Heart right ventricle (tissue), 16 donors: ENCODE measurements at regions not wholly inside any gene's neighbourhood (a gene's known extent, or its start where the extent isn't known, plus 50 kb on each side); places are given as distances from the start of the nearest gene placed in this dataset.
"Not testable (repeated sequence)": the region's sequence is repeated elsewhere in the genome, so short reads cannot be mapped to it uniquely, and the experiment has no call there.

ENCODE experiments used
- ATAC-seq, 8 donors: fragments of 200-7000 bp; cut with Tn5 transposase; one replicate each; pipeline ENCODE4 v1.9.1; 2020; ENCODE audit warnings: mild to moderate bottlenecking in 8 of 8, moderate library complexity in 8 of 8, moderate number of reproducible peaks in 1 of 8
- DNase-seq, 2 donors: peaks; one replicate each; pipeline ENCODE4 v3.0.0-alpha.2; 2020
- H3K27ac ChIP-seq, 10 donors: fragments of 200-600 bp; sonication (generic) in 2 of 10; one replicate each; pipeline versions ENCODE4 v1.5.0 to v1.8.0; 2020 to 2022; ENCODE audit warnings: mild to moderate bottlenecking in 3 of 10
- H3K27me3 ChIP-seq, 7 donors: fragments of 200-600 bp; one replicate each; pipeline ENCODE4 v1.8.0; 2021 to 2022; ENCODE audit warnings: mild to moderate bottlenecking in 2 of 7
- H3K36me3 ChIP-seq, 9 donors: fragments of 200-600 bp; sonication (generic) in 1 of 9; one replicate each; pipeline versions ENCODE4 v1.5.0 to v1.8.0; 2020 to 2022; ENCODE audit warnings: mild to moderate bottlenecking in 2 of 9
- H3K4me1 ChIP-seq, 9 donors: fragments of 200-600 bp; sonication (generic) in 1 of 9; one replicate each; pipeline versions ENCODE4 v1.5.0 to v1.8.0; 2020 to 2022; ENCODE audit warnings: mild to moderate bottlenecking in 4 of 9
- H3K4me3 ChIP-seq, 10 donors: fragments of 200-600 bp; sonication (generic) in 2 of 10; one replicate each; pipeline versions ENCODE4 v1.5.0 to v1.8.0; 2020 to 2022; ENCODE audit warnings: mild to moderate bottlenecking in 7 of 10, moderate library complexity in 2 of 10
- H3K9me3 ChIP-seq, 11 donors: fragments of 200-600 bp in 10 of 11; sonication (generic) in 2 of 11; one replicate each; pipeline versions ENCODE4 v1.5.0 to v1.8.0; 2013 to 2022; ENCODE audit warnings: mild to moderate bottlenecking in 2 of 11, control low read depth in 1 of 11, moderate library complexity in 1 of 11
- WGBS, 2 donors: extraction: QIAGEN DNeasy Blood & Tissue Kit; methylation state at CpG; one replicate each; pipeline ENCODE4 v1.1.7; 2013; ENCODE audit warnings: inconsistent platforms in 1 of 2; 5-methylcytosine and 5-hydroxymethylcytosine counted together
- intact Hi-C, 10 donors: fragments of 100-400 bp; cut with DNase I; formaldehyde crosslinking; loops; one replicate each; pipeline versions ENCODE4 v1.11.1 to v1.14.2; 2022
- TF ChIP-seq, protein P1 (sequence below), 9 donors: fragments of 200-600 bp; sonication (generic) in 2 of 9; IDR thresholded peaks; one replicate each; pipeline versions ENCODE4 v1.5.0 to v1.8.0; 2021 to 2022; ENCODE audit warnings: antibody characterized with exemption in 9 of 9, mild to moderate bottlenecking in 5 of 9, moderate library complexity in 1 of 9
- donor health status: Arrhythmogenic right ventricular cardiomyopathy.
- donor health status: ischemic (EF 13 %, LVEDD 7.1; RV severe dilation, severe dysfunction).
- donor health status: healthy with polysubstance abuse.
- donor health status: DM: no; HTN: yes; CAD: no.
- donor health status: DM: no; HTN: no; CAD: no.
- donor health status: ischemic (EF 25% LVEDD 6.9; RV normal size, moderate dysfunction).
- donor health status: ischemic (EF 25% LVEDD 5.7; RV mildly dilated, moderate dysfunction).
- donor health status: healthy.
- donor health status: DM: yes; HTN: yes; CAD: no.
- donor health status: Ischemic cardiomyopathy.
- donor health status: ischemic (EF 35%, LVEDD 5.7; RV mildly dilated, moderate dysfunction).
- donor health status: nonischemic (EF 11% LVEDD 7.7; RV severe dilation, severe dysfunction).
- donor health status: DM: yes; HTN: yes; CAD: no.
- donor health status: PGD.
- donor health status: ischemic (EF 29% LVEDD 5.4; RV normal size, mild dysfunction).
- donor health status: nonischemic (EF 23%, LVEDD 6.1; RV moderate dilation, normal function).

DNA sequence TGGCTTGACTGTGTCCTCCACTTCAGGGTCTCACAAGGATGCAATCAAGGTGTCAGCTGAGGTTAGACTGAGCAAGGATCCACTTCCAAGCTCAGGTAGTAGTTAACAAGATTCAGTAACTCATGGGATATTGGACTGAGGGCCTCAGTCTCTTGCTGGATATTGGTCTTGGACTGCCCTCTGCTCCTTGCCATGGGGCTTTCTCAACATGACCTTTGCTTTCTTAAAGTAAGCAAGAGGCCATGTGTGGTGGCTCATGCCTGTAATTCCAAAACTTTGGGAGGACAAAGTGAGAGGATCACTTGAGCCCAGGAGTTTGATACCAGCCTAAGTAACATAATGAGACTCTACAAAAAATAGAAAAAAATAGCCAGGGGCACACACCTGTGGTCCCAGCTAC, 231.3 kb upstream of the AMIGO2 start:
- H3K36me3 ChIP-seq = no peaks in the 10 kb centered on the region
- TF ChIP-seq, protein P1, sequence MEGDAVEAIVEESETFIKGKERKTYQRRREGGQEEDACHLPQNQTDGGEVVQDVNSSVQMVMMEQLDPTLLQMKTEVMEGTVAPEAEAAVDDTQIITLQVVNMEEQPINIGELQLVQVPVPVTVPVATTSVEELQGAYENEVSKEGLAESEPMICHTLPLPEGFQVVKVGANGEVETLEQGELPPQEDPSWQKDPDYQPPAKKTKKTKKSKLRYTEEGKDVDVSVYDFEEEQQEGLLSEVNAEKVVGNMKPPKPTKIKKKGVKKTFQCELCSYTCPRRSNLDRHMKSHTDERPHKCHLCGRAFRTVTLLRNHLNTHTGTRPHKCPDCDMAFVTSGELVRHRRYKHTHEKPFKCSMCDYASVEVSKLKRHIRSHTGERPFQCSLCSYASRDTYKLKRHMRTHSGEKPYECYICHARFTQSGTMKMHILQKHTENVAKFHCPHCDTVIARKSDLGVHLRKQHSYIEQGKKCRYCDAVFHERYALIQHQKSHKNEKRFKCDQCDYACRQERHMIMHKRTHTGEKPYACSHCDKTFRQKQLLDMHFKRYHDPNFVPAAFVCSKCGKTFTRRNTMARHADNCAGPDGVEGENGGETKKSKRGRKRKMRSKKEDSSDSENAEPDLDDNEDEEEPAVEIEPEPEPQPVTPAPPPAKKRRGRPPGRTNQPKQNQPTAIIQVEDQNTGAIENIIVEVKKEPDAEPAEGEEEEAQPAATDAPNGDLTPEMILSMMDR (IDR thresholded peaks at IDR 0.05) = no peak
- H3K9me3 ChIP-seq = peaks cover 0 to 16% (median 0%) of the 10 kb centered on the region in 11 donors
- no peak overlapping the region for H3K27ac ChIP-seq
- no peaks in the 10 kb centered on the region for H3K27me3 ChIP-seq
- DNase-seq (no peak), ATAC-seq (no peak)
- H3K4me1 ChIP-seq = peaks cover 0 to 24% (median under 1%) of the 10 kb centered on the region in 9 donors
- H3K4me3 ChIP-seq = no peak overlapping the region
- intact Hi-C loops = loop anchor here in 1 of 10 donors (10.0 kb wide), 1 partner anchor 226 kb away; no protein-coding TSS in a partner anchor

DNA sequence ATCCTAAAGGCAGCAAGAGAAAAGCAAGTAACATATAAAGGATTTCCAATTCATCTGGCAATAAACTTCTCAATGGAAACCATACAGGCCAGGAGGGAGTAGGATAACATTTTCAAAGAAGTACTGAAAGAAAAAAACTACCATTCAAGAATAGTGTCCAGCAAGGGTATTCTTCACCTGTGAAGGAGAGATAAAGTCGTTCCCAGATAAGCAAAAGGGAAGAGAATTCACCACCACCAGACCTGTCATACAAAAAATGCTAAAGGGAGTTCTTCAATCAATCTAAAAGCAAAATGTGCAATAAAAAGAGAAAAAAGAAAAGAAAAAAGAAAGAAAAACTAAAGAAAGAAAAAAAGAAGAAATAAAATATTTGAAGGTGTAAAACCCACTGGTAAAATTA, 228.9 kb upstream of the AMIGO2 start:
- H3K4me3 ChIP-seq = no peak overlapping the region
- H3K9me3 ChIP-seq = peaks cover 0 to 16% (median 0%) of the 10 kb centered on the region in 11 donors
- WGBS, 2 donors = 51 to 67% methylated on average over 1 of the region's 1 CpG
- no peaks in the 10 kb centered on the region for H3K36me3 ChIP-seq
- ATAC-seq (no peak), DNase-seq (no peak)
- H3K4me1 ChIP-seq = peaks cover 0 to 16% (median 0%) of the 10 kb centered on the region in 9 donors
- TF ChIP-seq, protein P1 (IDR thresholded peaks at IDR 0.05) = no peak
- no peak overlapping the region for H3K27ac ChIP-seq
- no peaks in the 10 kb centered on the region for H3K27me3 ChIP-seq
- intact Hi-C loops = loop anchor here in 7 of 10 donors (5.0 to 10.0 kb wide), 4 partner anchors 224 to 276 kb away; no protein-coding TSS in a partner anchor

- 54 to 57% methylated on average over 7 of the region's 7 CpGs for WGBS, 2 donors
- TF ChIP-seq, protein P1 (IDR thresholded peaks at IDR 0.05) = peak in 7 of 9 donors; percentile 42 to 66 (median 53)
- no peaks in the 10 kb centered on the region for H3K36me3 ChIP-seq
- peak; percentile 47 to 90 (median 75) for ATAC-seq
- peak overlapping the region in 1 of 10 donors; percentile 16 for H3K27ac ChIP-seq
- peaks cover 0 to 12% (median 0%) of the 10 kb centered on the region in 9 donors for H3K4me1 ChIP-seq
- intact Hi-C loops = loop anchor here in 9 of 10 donors (1.0 to 10.0 kb wide), 7 partner anchors 223 to 276 kb away; partner anchors contain the start of genes AMIGO2 (in 1 of the 9) and PCED1B (in 1 of the 9)
- peak overlapping the region in 2 of 10 donors; percentile 2 to 31 for H3K4me3 ChIP-seq
- DNase-seq = no peak
- H3K27me3 ChIP-seq = no peaks in the 10 kb centered on the region
- H3K9me3 ChIP-seq = peaks cover 0 to 16% (median 0%) of the 10 kb centered on the region in 11 donors
These were observed 228.1 kb upstream of the AMIGO2 start for GRCh38 chr12:47307680-47308399.

GRCh38 chr12:47306773-47307679, 227.3 kb upstream of the AMIGO2 start:
- not testable (repeated sequence) for DNase-seq, H3K4me1 ChIP-seq, H3K36me3 ChIP-seq, H3K27me3 ChIP-seq
- Histone ChIP-seq H3K9me3 (peaks cover 0 to 16% (median 0%) of the 10 kb centered on the region in 11 donors), H3K27ac (peak overlapping the region in 1 of 10 donors; percentile 16), H3K4me3 (peak overlapping the region in 2 of 10 donors; percentile 2 to 31)
- 89% methylated on average over 25 of the region's 25 CpGs for WGBS, 2 donors
- intact Hi-C loops = loop anchor here in 9 of 10 donors (1.0 to 10.0 kb wide), 7 partner anchors 222 to 275 kb away; partner anchors contain the start of genes AMIGO2 (in 1 of the 9) and PCED1B (in 1 of the 9)
- peak in 2 of 8 donors; percentile 11 to 17 for ATAC-seq
